Heart left ventricle (tissue), 13 donors: ENCODE measurements at regions not wholly inside any gene's neighbourhood (a gene's known extent, or its start where the extent isn't known, plus 50 kb on each side); places are given as distances from the start of the nearest gene placed in this dataset.

Source experiments
- CTCF ChIP-seq, 12 donors: fragments of 200-600 bp; sonication (generic) in 4 of 12; IDR thresholded peaks; one replicate each; pipeline versions ENCODE4 v1.5.0 to v1.8.0; 2018 to 2022; ENCODE audit warnings: antibody characterized with exemption in 12 of 12, mild to moderate bottlenecking in 5 of 12
- POLR2A ChIP-seq, 2 donors: fragments of 450-650 bp; IDR thresholded peaks; one replicate each; pipeline ENCODE4 v1.6.1; 2017; ENCODE audit warnings: antibody characterized with exemption in 2 of 2, mild to moderate bottlenecking in 2 of 2, moderate library complexity in 2 of 2
- donor health status: ischemic (EF 13 %, LVEDD 7.1; RV severe dilation, severe dysfunction).
- donor health status: DM: no; HTN: yes; CAD: no.
- donor health status: DM: no; HTN: no; CAD: no.
- donor health status: ischemic (EF 25% LVEDD 6.9; RV normal size, moderate dysfunction).
- donor health status: ischemic (EF 25% LVEDD 5.7; RV mildly dilated, moderate dysfunction).
- donor health status: ischemic (EF 35%, LVEDD 5.7; RV mildly dilated, moderate dysfunction).
- donor health status: nonischemic (EF 11% LVEDD 7.7; RV severe dilation, severe dysfunction).
- donor health status: DM: yes; HTN: yes; CAD: no.
- donor health status: PGD.
- donor health status: ischemic (EF 29% LVEDD 5.4; RV normal size, mild dysfunction).
- donor health status: nonischemic (EF 23%, LVEDD 6.1; RV moderate dilation, normal function).

GRCh38 chr3:77931255-77932009, 891.5 kb downstream of the ROBO2 start:
- TF ChIP-seq POLR2A (IDR thresholded peaks at IDR 0.05) (no peak), CTCF (IDR thresholded peaks at IDR 0.05) (no peak)
